Neural cell (in vitro differentiated cells): ENCODE measurements at regions not wholly inside any gene's neighbourhood (a gene's known extent, or its start where the extent isn't known, plus 50 kb on each side); places are given as distances from the start of the nearest gene placed in this dataset.

Experiments used
- H2AFZ ChIP-seq: fragments of 200-600, 300-800 bp; sonication (generic), shearing (Covaris generic); 2 replicates; pipeline ENCODE4 v1.6.0; 2014; ENCODE audit warnings: low read depth, mild to moderate bottlenecking, antibody characterized with exemption, low read length, moderate library complexity
- H3F3A ChIP-seq: fragments of 200-600 bp; shearing (Covaris generic); 2 replicates; pipeline ENCODE4 v1.6.1; 2016; ENCODE audit warnings: mild to moderate bottlenecking, moderate library complexity, mixed read lengths, antibody characterized with exemption, low read length; ENCODE audit not compliant: insufficient read depth, poor library complexity, severe bottlenecking
- H3K27ac ChIP-seq: fragments of 200-600, 300-800 bp; sonication (generic), shearing (Covaris generic); 2 replicates; pipeline ENCODE4 v1.5.1; 2014; ENCODE audit warnings: mild to moderate bottlenecking, low read length, moderate library complexity
- H3K27me3 ChIP-seq: fragments of 300-800, 200-600 bp; sonication (generic), shearing (Covaris generic); 2 replicates; pipeline ENCODE4 v1.6.0; 2014; ENCODE audit warnings: mild to moderate bottlenecking, low read depth, low read length, moderate library complexity; ENCODE audit not compliant: insufficient read depth
- H3K36me3 ChIP-seq: fragments of 300-800, 200-600 bp; sonication (generic), shearing (Covaris generic); 2 replicates; pipeline ENCODE4 v1.5.1; 2014; ENCODE audit warnings: mild to moderate bottlenecking, antibody characterized with exemption, low read length, moderate library complexity; ENCODE audit not compliant: insufficient read depth
- H3K4me2 ChIP-seq: fragments of 300-800, 200-600 bp; sonication (generic), shearing (Covaris generic); 2 replicates; pipeline ENCODE4 v1.6.0; 2014; ENCODE audit warnings: mild to moderate bottlenecking, low read length
- H3K4me3 ChIP-seq: fragments of 300-800, 200-600 bp; sonication (generic), shearing (Covaris generic); 2 replicates; pipeline ENCODE4 v1.5.1; 2014; ENCODE audit warnings: mild to moderate bottlenecking, low read length, moderate library complexity
- H3K79me2 ChIP-seq: fragments of 200-600 bp; shearing (Covaris generic); replicated peaks from 2 replicates; pipeline ENCODE4 v1.6.0; 2014; ENCODE audit warnings: mild to moderate bottlenecking, low read length, moderate library complexity; ENCODE audit not compliant: insufficient read depth
- H3K9ac ChIP-seq: fragments of 300-800, 200-600 bp; sonication (generic), shearing (Covaris generic); 2 replicates; pipeline ENCODE4 v1.6.1; 2016; ENCODE audit warnings: mild to moderate bottlenecking, low read length, mixed read lengths
- H3K9me2 ChIP-seq: fragments of 200-600 bp; shearing (Covaris generic); 2 replicates; pipeline ENCODE4 v1.6.1; 2016; ENCODE audit warnings: mild to moderate bottlenecking, low read length, mixed read lengths; ENCODE audit not compliant: insufficient read depth
- H3K9me3 ChIP-seq: fragments of 200-600, 300-800 bp; sonication (generic), shearing (Covaris generic); 2 replicates; pipeline ENCODE4 v1.6.1; 2016; ENCODE audit warnings: mild to moderate bottlenecking, mixed run types, low read length, moderate library complexity, mixed read lengths
- H4K20me1 ChIP-seq: fragments of 200-600 bp; shearing (Covaris generic); 2 replicates; pipeline ENCODE4 v1.6.1; 2016; ENCODE audit warnings: mild to moderate bottlenecking, mixed run types; ENCODE audit not compliant: insufficient read depth
- EP300 ChIP-seq: fragments of 450-650 bp; conservative IDR thresholded peaks from 2 replicates; pipeline ENCODE4 v1.6.1; 2014; ENCODE audit warnings: antibody characterized with exemption, mild to moderate bottlenecking, moderate library complexity; ENCODE audit not compliant: poor library complexity, severe bottlenecking
- EZH2 ChIP-seq: fragments of 200-600, 300-800 bp; shearing (Covaris generic), sonication (generic); IDR thresholded peaks from 2 replicates; pipeline ENCODE4 v1.6.1; 2014; ENCODE audit warnings: antibody characterized with exemption, low read length, borderline replicate concordance, mild to moderate bottlenecking; ENCODE audit not compliant: insufficient read depth, poor library complexity, severe bottlenecking
- MXI1 ChIP-seq: fragments of 450-650 bp; conservative IDR thresholded peaks from 2 replicates; pipeline ENCODE4 v1.6.1; 2014; ENCODE audit warnings: antibody characterized with exemption, mild to moderate bottlenecking; ENCODE audit not compliant: poor library complexity, severe bottlenecking
- POLR2AphosphoS5 ChIP-seq: IDR thresholded peaks from 2 replicates; pipeline ENCODE4 v1.6.1; 2012
- RAD21 ChIP-seq: fragments of 450-650 bp; conservative IDR thresholded peaks from 2 replicates; pipeline ENCODE4 v1.6.1; 2014; ENCODE audit warnings: antibody characterized with exemption, mild to moderate bottlenecking, moderate library complexity
- REST ChIP-seq: IDR thresholded peaks from 2 replicates; pipeline ENCODE4 v1.6.1; 2012; ENCODE audit warnings: borderline replicate concordance
- SMC3 ChIP-seq: fragments of 450-650 bp; conservative IDR thresholded peaks from 2 replicates; pipeline ENCODE4 v1.6.1; 2014; ENCODE audit warnings: antibody characterized with exemption, mild to moderate bottlenecking, moderate library complexity; ENCODE audit not compliant: poor library complexity
- TAF1 ChIP-seq: IDR thresholded peaks from 2 replicates; pipeline ENCODE4 v1.6.1; 2012; ENCODE audit warnings: low read depth
- TF ChIP-seq, protein P1 (sequence below): fragments of 450-650 bp; IDR thresholded peaks from 2 replicates; pipeline ENCODE4 v1.5.1; 2014; ENCODE audit warnings: antibody characterized with exemption, mild to moderate bottlenecking, moderate library complexity; ENCODE audit not compliant: poor library complexity, severe bottlenecking

DNA sequence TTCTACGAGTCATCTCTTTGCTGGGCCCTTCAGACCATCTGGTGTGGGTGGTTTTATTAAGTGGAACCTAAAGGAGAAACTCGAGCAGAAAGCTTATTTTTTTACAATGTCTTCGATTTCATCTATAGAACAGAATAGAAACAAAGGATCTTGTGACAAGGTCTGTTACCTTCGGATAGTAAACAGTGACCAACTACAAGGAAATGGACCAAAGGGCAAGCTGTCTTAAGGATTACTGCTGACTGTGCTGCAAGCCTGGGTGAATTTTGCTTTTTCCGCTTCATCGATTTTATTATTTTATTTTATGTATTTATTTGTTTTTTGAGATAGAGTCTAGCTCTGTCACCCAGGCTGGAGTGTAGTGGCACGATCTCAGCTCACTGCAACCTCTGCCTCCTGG lies 348.9 kb upstream of the ERCC4 start:
- H3K27me3 ChIP-seq = no peaks in the 10 kb centered on the region
- H3K4me3 ChIP-seq = no peak overlapping the region
- no peaks in the 10 kb centered on the region for H3K9me2 ChIP-seq
- H3K79me2 ChIP-seq = no peaks in the 10 kb centered on the region
- no peak overlapping the region for H3K4me2 ChIP-seq
- H4K20me1 ChIP-seq = no peaks in the 10 kb centered on the region
- H3K9ac ChIP-seq = no peak overlapping the region
- H3F3A ChIP-seq = no peaks in the 10 kb centered on the region
- TF ChIP-seq POLR2AphosphoS5 = no peak
- TF ChIP-seq REST = no peak
- TF ChIP-seq EZH2 = no peak
- no peak for TF ChIP-seq EP300
- TF ChIP-seq SMC3 = no peak
- TF ChIP-seq MXI1 = no peak
- TF ChIP-seq TAF1 = no peak
- TF ChIP-seq, protein P1, sequence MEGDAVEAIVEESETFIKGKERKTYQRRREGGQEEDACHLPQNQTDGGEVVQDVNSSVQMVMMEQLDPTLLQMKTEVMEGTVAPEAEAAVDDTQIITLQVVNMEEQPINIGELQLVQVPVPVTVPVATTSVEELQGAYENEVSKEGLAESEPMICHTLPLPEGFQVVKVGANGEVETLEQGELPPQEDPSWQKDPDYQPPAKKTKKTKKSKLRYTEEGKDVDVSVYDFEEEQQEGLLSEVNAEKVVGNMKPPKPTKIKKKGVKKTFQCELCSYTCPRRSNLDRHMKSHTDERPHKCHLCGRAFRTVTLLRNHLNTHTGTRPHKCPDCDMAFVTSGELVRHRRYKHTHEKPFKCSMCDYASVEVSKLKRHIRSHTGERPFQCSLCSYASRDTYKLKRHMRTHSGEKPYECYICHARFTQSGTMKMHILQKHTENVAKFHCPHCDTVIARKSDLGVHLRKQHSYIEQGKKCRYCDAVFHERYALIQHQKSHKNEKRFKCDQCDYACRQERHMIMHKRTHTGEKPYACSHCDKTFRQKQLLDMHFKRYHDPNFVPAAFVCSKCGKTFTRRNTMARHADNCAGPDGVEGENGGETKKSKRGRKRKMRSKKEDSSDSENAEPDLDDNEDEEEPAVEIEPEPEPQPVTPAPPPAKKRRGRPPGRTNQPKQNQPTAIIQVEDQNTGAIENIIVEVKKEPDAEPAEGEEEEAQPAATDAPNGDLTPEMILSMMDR = no peak
- TF ChIP-seq RAD21 = no peak
- no peak overlapping the region for H2AFZ ChIP-seq
- no peaks in the 10 kb centered on the region for H3K36me3 ChIP-seq
- H3K9me3 ChIP-seq = no peaks in the 10 kb centered on the region
- H3K27ac ChIP-seq = no peak overlapping the region

GRCh38 chr16:13573903-13574302 lies 346.1 kb upstream of the ERCC4 start:
- Histone ChIP-seq H3K27me3 (no peaks in the 10 kb centered on the region), H3F3A (no peaks in the 10 kb centered on the region)
- no peak for TF ChIP-seq EP300

GRCh38 chr16:13586051-13586450 lies 333.9 kb upstream of the ERCC4 start:
- no peaks in the 10 kb centered on the region for H3K9me2 ChIP-seq
- H2AFZ ChIP-seq = no peak overlapping the region
- H3K9me3 ChIP-seq = no peaks in the 10 kb centered on the region
- TF ChIP-seq, protein P1 = no peak
- TF ChIP-seq RAD21 = no peak
- TF ChIP-seq SMC3 = no peak
- TF ChIP-seq TAF1 = no peak
- TF ChIP-seq POLR2AphosphoS5 = no peak
- TF ChIP-seq REST = no peak
- no peak for TF ChIP-seq EZH2
- no peak for TF ChIP-seq MXI1
- H3K36me3 ChIP-seq = no peaks in the 10 kb centered on the region
- no peaks in the 10 kb centered on the region for H4K20me1 ChIP-seq
- H3K79me2 ChIP-seq = no peaks in the 10 kb centered on the region
- H3K4me2 ChIP-seq = no peak overlapping the region
- no peaks in the 10 kb centered on the region for H3F3A ChIP-seq
- H3K4me3 ChIP-seq = no peak overlapping the region
- no peaks in the 10 kb centered on the region for H3K27me3 ChIP-seq
- H3K9ac ChIP-seq = no peak overlapping the region
- no peak overlapping the region for H3K27ac ChIP-seq

More at GRCh38 chr16:13573903-13574302, 346.1 kb upstream of the ERCC4 start:
- Histone ChIP-seq H3K79me2 (no peaks in the 10 kb centered on the region), H3K4me2 (no peak overlapping the region), H3K9ac (no peak overlapping the region), H4K20me1 (no peaks in the 10 kb centered on the region), H3K27ac (no peak overlapping the region), H3K9me2 (no peaks in the 10 kb centered on the region), H3K9me3 (no peaks in the 10 kb centered on the region), H3K4me3 (no peak overlapping the region), H3K36me3 (no peaks in the 10 kb centered on the region), H2AFZ (no peak overlapping the region)
